HL-60 (cell line): ENCODE measurements at regions not wholly inside any gene's neighbourhood (a gene's known extent, or its start where the extent isn't known, plus 50 kb on each side); places are given as distances from the start of the nearest gene placed in this dataset.

ENCODE experiments used
- DNase-seq, 2 experiments: peaks; one replicate each; pipeline ENCODE4 v3.0.0-alpha.2; 2010 to 2020; ENCODE audit warnings: low read depth in 1 of 2, low spot score in 1 of 2
- H3K27ac ChIP-seq: fragments of 250-450 bp; sonication (Bioruptor Pico); replicated peaks from 2 replicates; pipeline ENCODE4 v1.5.1; 2020; ENCODE audit warnings: mild to moderate bottlenecking, moderate library complexity
- H3K27me3 ChIP-seq: fragments of 250-450 bp; sonication (Bioruptor Pico); 2 replicates; pipeline ENCODE4 v1.5.1; 2021; ENCODE audit warnings: mild to moderate bottlenecking, moderate library complexity; ENCODE audit not compliant: insufficient read depth, poor library complexity, severe bottlenecking
- H3K4me3 ChIP-seq: replicated peaks from 2 replicates; pipeline ENCODE4 v1.5.1; 2011; ENCODE audit warnings: mild to moderate bottlenecking, control low read depth, low read length; ENCODE audit not compliant: insufficient read depth
- CTCF ChIP-seq: IDR thresholded peaks from one replicate; pipeline ENCODE4 v1.5.1; 2011; ENCODE audit warnings: low read length, control low read depth, inconsistent platforms; ENCODE audit not compliant: insufficient read depth
- GABPA ChIP-seq: IDR thresholded peaks from 2 replicates; pipeline ENCODE4 v1.6.1; 2012; ENCODE audit warnings: low read depth
- POLR2AphosphoS5 ChIP-seq: IDR thresholded peaks from 2 replicates; pipeline ENCODE4 v1.6.1; 2012; ENCODE audit warnings: low read depth
- REST ChIP-seq: IDR thresholded peaks from 2 replicates; pipeline ENCODE4 v1.6.1; 2012; ENCODE audit warnings: low read depth; ENCODE audit not compliant: insufficient replicate concordance
- SPI1 ChIP-seq: IDR thresholded peaks from 2 replicates; pipeline ENCODE4 v1.6.1; 2012; ENCODE audit warnings: low read depth, mild to moderate bottlenecking, borderline replicate concordance

- no peak for TF ChIP-seq GABPA
- TF ChIP-seq SPI1: no peak
- no peak for TF ChIP-seq POLR2AphosphoS5
- no peak for TF ChIP-seq REST
- no peak for TF ChIP-seq CTCF
- DNase-seq: no peak
- Histone ChIP-seq H3K27ac (no peak overlapping the region), H3K4me3 (no peak overlapping the region), H3K27me3 (no peaks in the 10 kb centered on the region)
These were observed 546.3 kb downstream of the MAT2B start for GRCh38 chr5:164051745-164052144.

- TF ChIP-seq POLR2AphosphoS5: no peak
- no peak for TF ChIP-seq SPI1
- no peak for TF ChIP-seq CTCF
- TF ChIP-seq REST: no peak
- no peak for TF ChIP-seq GABPA
- no peaks in the 10 kb centered on the region for H3K27me3 ChIP-seq
- no peak overlapping the region for H3K4me3 ChIP-seq
- H3K27ac ChIP-seq: no peak overlapping the region
- no peak for DNase-seq
These were observed 547.2 kb downstream of the MAT2B start for GRCh38 chr5:164052536-164053093.

- Histone ChIP-seq H3K4me3 (no peak overlapping the region), H3K27me3 (no peaks in the 10 kb centered on the region), H3K27ac (no peak overlapping the region)
- no peak for DNase-seq
- TF ChIP-seq POLR2AphosphoS5 (no peak), CTCF (no peak), GABPA (no peak), REST (no peak), SPI1 (no peak)
These were observed 547.7 kb downstream of the MAT2B start for GRCh38 chr5:164053123-164053522.
